DOHH2 (cell line): ENCODE measurements at regions not wholly inside any gene's neighbourhood (a gene's known extent, or its start where the extent isn't known, plus 50 kb on each side); places are given as distances from the start of the nearest gene placed in this dataset.

ENCODE experiments used
- H3F3A ChIP-seq: fragments of 200-600 bp; sonication (generic), shearing (Covaris generic); 2 replicates; pipeline ENCODE4 v1.6.0; 2016; ENCODE audit warnings: antibody characterized with exemption, mild to moderate bottlenecking; ENCODE audit not compliant: control insufficient read depth, insufficient read depth
- H3K27ac ChIP-seq: fragments of 200-600 bp; sonication (generic); 2 replicates; pipeline ENCODE4 v1.5.1; 2014; ENCODE audit warnings: low read depth, mild to moderate bottlenecking, low read length, moderate library complexity
- H3K27me3 ChIP-seq: fragments of 200-600 bp; sonication (generic); 2 replicates; pipeline ENCODE4 v1.6.1; 2014; ENCODE audit warnings: mild to moderate bottlenecking, low read length, mixed read lengths; ENCODE audit not compliant: control insufficient read depth
- H3K36me3 ChIP-seq: fragments of 200-600 bp; sonication (generic); 2 replicates; pipeline ENCODE4 v1.6.1; 2014; ENCODE audit warnings: mild to moderate bottlenecking, low read length, moderate library complexity, mixed read lengths; ENCODE audit not compliant: control insufficient read depth
- H3K4me1 ChIP-seq: fragments of 200-600 bp; sonication (generic); 2 replicates; pipeline ENCODE4 v1.6.1; 2014; ENCODE audit warnings: mild to moderate bottlenecking, low read length, mixed read lengths; ENCODE audit not compliant: control insufficient read depth
- H3K4me2 ChIP-seq: fragments of 200-600 bp; sonication (generic); 2 replicates; pipeline ENCODE4 v1.6.0; 2014; ENCODE audit warnings: mild to moderate bottlenecking, low read length, moderate library complexity
- H3K4me3 ChIP-seq: fragments of 200-600 bp; sonication (generic); 2 replicates; pipeline ENCODE4 v1.5.1; 2014; ENCODE audit warnings: mild to moderate bottlenecking, low read length, mixed read lengths
- H3K79me2 ChIP-seq: fragments of 200-600 bp; sonication (generic); 2 replicates; pipeline ENCODE4 v1.6.1; 2014; ENCODE audit warnings: mild to moderate bottlenecking, low read length, mixed read lengths; ENCODE audit not compliant: control insufficient read depth
- H3K9me2 ChIP-seq: fragments of 200-600 bp; sonication (generic); replicated peaks from 2 replicates; pipeline ENCODE4 v1.6.1; 2014; ENCODE audit warnings: mild to moderate bottlenecking, low read length, mixed read lengths; ENCODE audit not compliant: control insufficient read depth
- H3K9me3 ChIP-seq: fragments of 200-600 bp; sonication (generic); 2 replicates; pipeline ENCODE4 v1.6.1; 2014; ENCODE audit warnings: antibody characterized with exemption, low read length, mixed read lengths; ENCODE audit not compliant: control insufficient read depth, insufficient read depth
- H4K20me1 ChIP-seq: fragments of 200-600 bp; sonication (generic); 2 replicates; pipeline ENCODE4 v1.6.0; 2014; ENCODE audit warnings: low read depth, mild to moderate bottlenecking, antibody characterized with exemption, low read length, moderate library complexity; ENCODE audit not compliant: control insufficient read depth, insufficient read depth
- CTCF ChIP-seq: fragments of 200-600 bp; sonication (generic); IDR thresholded peaks from one replicate; pipeline ENCODE4 v1.5.1; 2014; ENCODE audit warnings: antibody characterized with exemption, mild to moderate bottlenecking, low read depth, low read length; ENCODE audit not compliant: poor library complexity, severe bottlenecking
- EZH2phosphoT487 ChIP-seq: fragments of 200-600 bp; sonication (generic); IDR thresholded peaks from 2 replicates; pipeline ENCODE4 v1.6.1; 2017; ENCODE audit warnings: borderline replicate concordance, mild to moderate bottlenecking, antibody characterized with exemption, low read length, moderate library complexity, mixed read lengths

GRCh38 chr18:33987206-33987605 lies 237.5 kb downstream of the NOL4 start:
- H3K79me2 ChIP-seq, result no peaks in the 10 kb centered on the region
- H3K4me3 ChIP-seq, result no peak overlapping the region
- TF ChIP-seq CTCF (no peak), EZH2phosphoT487 (no peak)
- no peak overlapping the region for H3K27ac ChIP-seq
- no peaks in the 10 kb centered on the region for H3F3A ChIP-seq
- H3K9me2 ChIP-seq, result no peaks in the 10 kb centered on the region
- H3K36me3 ChIP-seq, result no peaks in the 10 kb centered on the region
- H3K4me2 ChIP-seq, result no peak overlapping the region
- H4K20me1 ChIP-seq, result no peaks in the 10 kb centered on the region
- no peaks in the 10 kb centered on the region for H3K4me1 ChIP-seq
- H3K9me3 ChIP-seq, result no peaks in the 10 kb centered on the region
- H3K27me3 ChIP-seq, result no peaks in the 10 kb centered on the region

- Histone ChIP-seq H3K9me3 (no peaks in the 10 kb centered on the region), H3K4me2 (no peak overlapping the region), H3K27ac (no peak overlapping the region), H3K4me1 (no peaks in the 10 kb centered on the region), H3K9me2 (no peaks in the 10 kb centered on the region), H3K36me3 (no peaks in the 10 kb centered on the region), H3K4me3 (no peak overlapping the region), H4K20me1 (no peaks in the 10 kb centered on the region), H3F3A (no peaks in the 10 kb centered on the region), H3K79me2 (no peaks in the 10 kb centered on the region), H3K27me3 (no peaks in the 10 kb centered on the region)
- TF ChIP-seq EZH2phosphoT487 (no peak), CTCF (no peak)
Measured at GRCh38 chr18:33983126-33983525, 241.6 kb downstream of the NOL4 start.

GRCh38 chr18:33960417-33960816 lies 264.3 kb downstream of the NOL4 start:
- peaks cover 4% of the 10 kb centered on the region; the same call in 1 of the 2 replicates for H3K9me3 ChIP-seq
- no peaks in the 10 kb centered on the region for H3K36me3 ChIP-seq
- no peaks in the 10 kb centered on the region for H3K79me2 ChIP-seq
- no peaks in the 10 kb centered on the region for H4K20me1 ChIP-seq
- no peak overlapping the region for H3K4me3 ChIP-seq
- H3K27ac ChIP-seq, result no peak overlapping the region
- peaks cover 2% of the 10 kb centered on the region; the same call in 1 of the 2 replicates for H3K4me1 ChIP-seq
- TF ChIP-seq CTCF, result no peak
- no peak for TF ChIP-seq EZH2phosphoT487
- no peaks in the 10 kb centered on the region for H3K9me2 ChIP-seq
- H3K4me2 ChIP-seq, result no peak overlapping the region
- no peaks in the 10 kb centered on the region for H3F3A ChIP-seq
- H3K27me3 ChIP-seq, result no peaks in the 10 kb centered on the region
